ENCODE measurements at regions not wholly inside any gene's neighbourhood (a gene's known extent, or its start where the extent isn't known, plus 50 kb on each side); places are given as distances from the start of the nearest gene placed in this dataset.

DNA sequence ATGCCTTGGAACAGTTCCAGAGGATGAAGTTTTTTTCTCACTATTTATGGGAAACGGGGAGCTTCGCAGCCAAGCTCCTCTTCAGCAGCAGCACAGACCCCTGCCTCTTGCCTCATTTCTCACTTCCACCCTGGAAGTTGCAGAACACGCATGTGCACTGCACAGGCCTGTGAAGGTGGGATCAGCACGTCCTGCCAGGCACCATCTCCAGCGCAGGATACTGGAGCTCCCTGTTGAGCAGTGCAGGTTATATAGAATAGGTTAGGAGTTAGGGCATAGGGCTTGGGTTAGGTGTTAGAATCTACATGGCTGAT lies 110.1 kb upstream of the CENPE start:
- BruUV-seq (replicated peaks) = no TSS peak
- Histone ChIP-seq H4K20me1 (ENCODE audit: insufficient read depth) (no peaks in the 10 kb centered on the region), H3K27me3 (ENCODE audit: insufficient read depth, low read depth) (no peaks in the 10 kb centered on the region), H3K4me3 (no peak overlapping the region), H3K9me3 (ENCODE audit: insufficient read depth, low read depth) (no peaks in the 10 kb centered on the region), H3K36me3 (ENCODE audit: low read depth) (no peaks in the 10 kb centered on the region), H3K4me2 (no peak overlapping the region), H3K4me1 (replicated peaks; ENCODE audit: insufficient read depth) (peaks cover 9% of the 10 kb centered on the region), H3K27ac (no peak overlapping the region), H3K79me2 (ENCODE audit: low read depth) (no peaks in the 10 kb centered on the region), H3F3A (ENCODE audit: insufficient read depth, low read depth) (no peaks in the 10 kb centered on the region), H3K9me2 (ENCODE audit: insufficient read depth) (no peaks in the 10 kb centered on the region), H2AFZ (no peak overlapping the region)
- no peak for TF ChIP-seq EZH2 (IDR thresholded peaks at IDR 0.05; ENCODE audit: low read depth)
- TF ChIP-seq, protein P1, sequence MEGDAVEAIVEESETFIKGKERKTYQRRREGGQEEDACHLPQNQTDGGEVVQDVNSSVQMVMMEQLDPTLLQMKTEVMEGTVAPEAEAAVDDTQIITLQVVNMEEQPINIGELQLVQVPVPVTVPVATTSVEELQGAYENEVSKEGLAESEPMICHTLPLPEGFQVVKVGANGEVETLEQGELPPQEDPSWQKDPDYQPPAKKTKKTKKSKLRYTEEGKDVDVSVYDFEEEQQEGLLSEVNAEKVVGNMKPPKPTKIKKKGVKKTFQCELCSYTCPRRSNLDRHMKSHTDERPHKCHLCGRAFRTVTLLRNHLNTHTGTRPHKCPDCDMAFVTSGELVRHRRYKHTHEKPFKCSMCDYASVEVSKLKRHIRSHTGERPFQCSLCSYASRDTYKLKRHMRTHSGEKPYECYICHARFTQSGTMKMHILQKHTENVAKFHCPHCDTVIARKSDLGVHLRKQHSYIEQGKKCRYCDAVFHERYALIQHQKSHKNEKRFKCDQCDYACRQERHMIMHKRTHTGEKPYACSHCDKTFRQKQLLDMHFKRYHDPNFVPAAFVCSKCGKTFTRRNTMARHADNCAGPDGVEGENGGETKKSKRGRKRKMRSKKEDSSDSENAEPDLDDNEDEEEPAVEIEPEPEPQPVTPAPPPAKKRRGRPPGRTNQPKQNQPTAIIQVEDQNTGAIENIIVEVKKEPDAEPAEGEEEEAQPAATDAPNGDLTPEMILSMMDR (conservative IDR thresholded peaks at IDR 0.05) = no peak
- no peak for DNase-seq
- POLR2A ChIA-PET (ENCODE audit: unreplicated experiment) = interaction anchor here (0.5 kb wide), 1 partner anchor 16 kb away, joined by 3 read pairs; no protein-coding TSS in a partner anchor
- CTCF ChIA-PET = no interaction called here
- intact Hi-C loops (cut with micrococcal nuclease; ENCODE audit: unreplicated experiment) = no loop called here

DNA sequence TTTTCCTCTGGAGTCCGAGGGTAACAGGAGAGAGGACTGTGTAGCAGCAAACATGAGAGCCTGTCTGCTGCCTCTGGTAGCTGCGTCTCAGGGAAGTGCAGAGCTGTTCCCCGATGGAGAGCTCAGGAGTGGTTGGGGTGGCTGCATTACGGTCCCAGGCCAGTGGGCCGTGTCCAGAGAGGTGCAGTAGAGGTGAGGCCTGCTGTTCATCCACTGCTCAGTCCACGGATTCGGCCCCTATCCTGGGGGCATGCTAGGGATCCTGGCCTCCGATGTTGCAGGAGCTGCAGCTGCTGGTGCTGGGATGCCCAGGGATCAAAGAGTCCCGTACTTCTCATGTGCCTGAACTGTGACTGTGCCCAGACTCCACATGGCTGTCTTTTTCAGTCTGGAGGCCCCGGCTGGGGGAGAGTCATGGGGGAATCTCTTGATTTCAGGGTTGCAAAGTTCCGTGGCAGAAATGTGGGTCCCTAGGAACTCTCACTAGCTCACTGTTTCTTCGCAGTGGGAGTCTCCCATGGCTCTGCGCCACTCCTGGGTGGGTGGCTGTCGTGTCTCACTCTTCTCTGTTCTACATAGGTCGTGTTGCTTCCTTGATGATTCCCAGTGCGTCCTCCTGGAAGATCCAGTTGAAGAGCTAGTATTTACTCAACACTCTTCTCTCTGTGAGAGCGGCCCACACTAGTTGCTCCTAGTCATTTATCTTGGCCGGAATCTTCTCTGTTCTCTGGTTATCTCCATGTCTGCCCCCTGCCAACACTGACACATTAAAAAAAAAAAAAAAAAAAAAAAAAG lies 109.5 kb upstream of the CENPE start:
- no peaks in the 10 kb centered on the region for H4K20me1 ChIP-seq (ENCODE audit: insufficient read depth)
- H3K27ac ChIP-seq = no peak overlapping the region
- CTCF ChIA-PET = no interaction called here
- peaks cover 13% of the 10 kb centered on the region for H3K4me1 ChIP-seq (replicated peaks; ENCODE audit: insufficient read depth)
- no TSS peak for BruUV-seq (replicated peaks)
- intact Hi-C loops (cut with micrococcal nuclease; ENCODE audit: unreplicated experiment) = no loop called here
- H3K79me2 ChIP-seq (ENCODE audit: low read depth) = no peaks in the 10 kb centered on the region
- DNase-seq = no peak
- no peak for TF ChIP-seq EZH2 (IDR thresholded peaks at IDR 0.05; ENCODE audit: low read depth)
- H3K4me3 ChIP-seq = no peak overlapping the region
- no peak overlapping the region for H2AFZ ChIP-seq
- H3K9me3 ChIP-seq (ENCODE audit: insufficient read depth, low read depth) = no peaks in the 10 kb centered on the region
- no peak overlapping the region for H3K4me2 ChIP-seq
- H3K27me3 ChIP-seq (ENCODE audit: insufficient read depth, low read depth) = no peaks in the 10 kb centered on the region
- no peaks in the 10 kb centered on the region for H3K36me3 ChIP-seq (ENCODE audit: low read depth)
- no peaks in the 10 kb centered on the region for H3K9me2 ChIP-seq (ENCODE audit: insufficient read depth)
- POLR2A ChIA-PET (ENCODE audit: unreplicated experiment) = interaction anchor here (0.5 to 0.6 kb wide), 2 partner anchors 16 to 91 kb away, joined by 3 to 7 read pairs; no protein-coding TSS in a partner anchor
- no peaks in the 10 kb centered on the region for H3F3A ChIP-seq (ENCODE audit: insufficient read depth, low read depth)

DNA sequence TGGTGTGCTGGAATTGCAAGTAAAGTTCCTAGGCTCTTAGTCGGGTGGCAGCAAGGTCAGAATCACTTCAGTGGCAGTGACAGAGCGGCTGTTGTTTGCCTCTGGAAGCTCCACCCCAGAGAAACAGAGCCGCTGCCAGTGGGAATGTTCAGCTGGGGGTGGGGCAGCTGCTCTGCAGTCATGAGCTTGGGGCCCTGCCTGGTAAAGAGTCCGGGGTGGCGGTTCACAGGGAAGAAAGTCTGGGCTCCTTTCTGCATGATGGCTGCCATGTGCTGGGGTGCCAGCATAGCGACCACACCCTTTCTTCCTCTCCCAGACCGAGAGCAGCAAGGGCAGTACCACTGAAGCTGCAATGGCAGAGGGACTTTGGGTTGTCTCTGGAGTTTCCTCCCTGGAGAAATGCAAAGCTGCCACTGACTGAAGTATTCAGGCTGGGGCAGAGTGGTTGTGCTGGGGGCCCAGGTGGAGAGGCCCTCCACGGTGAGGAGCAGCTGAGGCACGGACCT lies 108.8 kb upstream of the CENPE start:
- H3K9me3 ChIP-seq (ENCODE audit: insufficient read depth, low read depth) = no peaks in the 10 kb centered on the region
- no peaks in the 10 kb centered on the region for H4K20me1 ChIP-seq (ENCODE audit: insufficient read depth)
- no peaks in the 10 kb centered on the region for H3K36me3 ChIP-seq (ENCODE audit: low read depth)
- TF ChIP-seq, protein P1 (conservative IDR thresholded peaks at IDR 0.05) = no peak
- TF ChIP-seq EZH2 (IDR thresholded peaks at IDR 0.05; ENCODE audit: low read depth) = no peak
- no peak overlapping the region for H3K4me2 ChIP-seq
- no peaks in the 10 kb centered on the region for H3K27me3 ChIP-seq (ENCODE audit: insufficient read depth, low read depth)
- H3K4me1 ChIP-seq (replicated peaks; ENCODE audit: insufficient read depth) = peaks cover 15% of the 10 kb centered on the region
- no peaks in the 10 kb centered on the region for H3F3A ChIP-seq (ENCODE audit: insufficient read depth, low read depth)
- ChIA-PET POLR2A (ENCODE audit: unreplicated experiment) (interaction anchor here (0.6 kb wide), 1 partner anchor 92 kb away, joined by 7 read pairs; no protein-coding TSS in a partner anchor), CTCF (no interaction called here)
- no TSS peak for BruUV-seq (replicated peaks)
- no peak overlapping the region for H3K4me3 ChIP-seq
- no peaks in the 10 kb centered on the region for H3K79me2 ChIP-seq (ENCODE audit: low read depth)
- no peak overlapping the region for H2AFZ ChIP-seq
- DNase-seq = peak in 1 of 2 experiments; percentile 28
- no peaks in the 10 kb centered on the region for H3K9me2 ChIP-seq (ENCODE audit: insufficient read depth)
- no peak overlapping the region for H3K27ac ChIP-seq
- intact Hi-C loops (cut with micrococcal nuclease; ENCODE audit: unreplicated experiment) = no loop called here

All from PC-9 (cell line).